ENCODE measurements at regions not wholly inside any gene's neighbourhood (a gene's known extent, or its start where the extent isn't known, plus 50 kb on each side); places are given as distances from the start of the nearest gene placed in this dataset.

- no peak for TF ChIP-seq CTCF (conservative IDR thresholded peaks at IDR 0.05 in 1 of 2, IDR thresholded peaks at IDR 0.05 in 1 of 2; ENCODE audit: low read depth in 1 of 2, low read length in 2 of 2)
- no peak for TF ChIP-seq EZH2 (IDR thresholded peaks at IDR 0.05; ENCODE audit: low read length, missing control alignments)
Measured at GRCh38 chr10:90642650-90643049, 215.2 kb downstream of the HTR7 start.

Data from fibroblast of lung (primary cell).